NCI-H1694 (cell line): ENCODE measurements at regions not wholly inside any gene's neighbourhood (a gene's known extent, or its start where the extent isn't known, plus 50 kb on each side); places are given as distances from the start of the nearest gene placed in this dataset.

Experiments
- DNase-seq: peaks from one replicate; lab custom pipeline; 2025; lab: John Stamatoyannopoulos, UW

GRCh38 chr2:204108781-204109295, 172.3 kb downstream of the ICOS start:
- no peak for DNase-seq

GRCh38 chr2:204109681-204110080, 173.1 kb downstream of the ICOS start:
- no peak for DNase-seq

- DNase-seq: no peak
Observed at GRCh38 chr2:204110338-204110741, 173.8 kb downstream of the ICOS start.

- DNase-seq: no peak
Observed at GRCh38 chr2:204110751-204111516, 174.4 kb downstream of the ICOS start.

GRCh38 chr2:204112084-204112770, 175.7 kb downstream of the ICOS start:
- no peak for DNase-seq

- DNase-seq: no peak
Observed at GRCh38 chr2:204114295-204115136, 178.0 kb downstream of the ICOS start.

- no peak for DNase-seq
Observed at GRCh38 chr2:204115137-204116056, 178.8 kb downstream of the ICOS start.

GRCh38 chr2:204116159-204116792, 179.7 kb downstream of the ICOS start:
- no peak for DNase-seq

- DNase-seq: no peak
Observed at GRCh38 chr2:204122425-204122824, 185.9 kb downstream of the ICOS start.

- no peak for DNase-seq
Observed at GRCh38 chr2:204124140-204124750, 187.7 kb downstream of the ICOS start.

GRCh38 chr2:204126705-204127104, 190.1 kb downstream of the ICOS start:
- no peak for DNase-seq

GRCh38 chr2:204127238-204127637, 190.7 kb downstream of the ICOS start:
- DNase-seq: no peak

- no peak for DNase-seq
Observed at GRCh38 chr2:204129591-204130294, 193.2 kb downstream of the ICOS start.

- DNase-seq: no peak
Observed at GRCh38 chr2:204131621-204132020, 195.1 kb downstream of the ICOS start.

- no peak for DNase-seq
Observed at GRCh38 chr2:204133476-204133875, 196.9 kb downstream of the ICOS start.

GRCh38 chr2:204134421-204134820, 197.9 kb downstream of the ICOS start:
- no peak for DNase-seq

- no peak for DNase-seq
Observed at GRCh38 chr2:204135752-204136151, 199.2 kb downstream of the ICOS start.

GRCh38 chr2:204138206-204138605, 201.6 kb downstream of the ICOS start:
- DNase-seq: no peak

- DNase-seq: no peak
Observed at GRCh38 chr2:204140246-204140645, 203.7 kb downstream of the ICOS start.
